ENCODE measurements at regions not wholly inside any gene's neighbourhood (a gene's known extent, or its start where the extent isn't known, plus 50 kb on each side); places are given as distances from the start of the nearest gene placed in this dataset.
"Not testable (repeated sequence)": the region's sequence is repeated elsewhere in the genome, so short reads cannot be mapped to it uniquely, and the experiment has no call there.

GRCh38 chr1:29625084-29625420 lies 388.7 kb downstream of the PTPRU start:
- DNase-seq (ENCODE audit: low spot score in 2 of 2) (no peak), ATAC-seq (replicated peaks; ENCODE audit: extremely low read depth, poor library complexity, severe bottlenecking) (no peak)
- Mint-ChIP-seq H3K27me3 (peaks cover 70% of the 10 kb centered on the region), H3K4me1 (no peaks in the 10 kb centered on the region), H3K4me3 (no peak overlapping the region), H3K27ac (ENCODE audit: low read depth) (no peak overlapping the region), H3K36me3 (ENCODE audit: insufficient read depth) (no peaks in the 10 kb centered on the region), H3K9me3 (peaks cover 8% of the 10 kb centered on the region)

GRCh38 chr1:29624320-29625083 lies 388.2 kb downstream of the PTPRU start:
- Mint-ChIP-seq H3K4me3 (no peak overlapping the region), H3K27me3 (peaks cover 72% of the 10 kb centered on the region), H3K4me1 (no peaks in the 10 kb centered on the region), H3K9me3 (peaks cover 8% of the 10 kb centered on the region), H3K27ac (ENCODE audit: low read depth) (no peak overlapping the region), H3K36me3 (ENCODE audit: insufficient read depth) (no peaks in the 10 kb centered on the region)
- ATAC-seq (replicated peaks; ENCODE audit: extremely low read depth, poor library complexity, severe bottlenecking) (no peak), DNase-seq (ENCODE audit: low spot score in 2 of 2) (no peak)

- ATAC-seq (replicated peaks; ENCODE audit: extremely low read depth, poor library complexity, severe bottlenecking): no peak
- peaks cover 8% of the 10 kb centered on the region for H3K9me3 Mint-ChIP-seq
- H3K4me3 Mint-ChIP-seq: no peak overlapping the region
- no peak for DNase-seq (ENCODE audit: low spot score in 2 of 2)
- no peak overlapping the region for H3K27ac Mint-ChIP-seq (ENCODE audit: low read depth)
- H3K36me3 Mint-ChIP-seq (ENCODE audit: insufficient read depth): no peaks in the 10 kb centered on the region
- peaks cover 72% of the 10 kb centered on the region for H3K27me3 Mint-ChIP-seq
- no peaks in the 10 kb centered on the region for H3K4me1 Mint-ChIP-seq
Measured at GRCh38 chr1:29623501-29623900, 387.2 kb downstream of the PTPRU start.

GRCh38 chr1:29621826-29622435 lies 385.6 kb downstream of the PTPRU start:
- DNase-seq (ENCODE audit: low spot score in 2 of 2) (no peak), ATAC-seq (replicated peaks; ENCODE audit: extremely low read depth, poor library complexity, severe bottlenecking) (no peak)
- Mint-ChIP-seq H3K27ac (ENCODE audit: low read depth) (no peak overlapping the region), H3K36me3 (ENCODE audit: insufficient read depth) (no peaks in the 10 kb centered on the region), H3K27me3 (peaks cover 69% of the 10 kb centered on the region), H3K4me1 (no peaks in the 10 kb centered on the region), H3K4me3 (no peak overlapping the region), H3K9me3 (no peaks in the 10 kb centered on the region)

GRCh38 chr1:29620631-29621030 lies 384.3 kb downstream of the PTPRU start:
- Mint-ChIP-seq H3K9me3 (no peaks in the 10 kb centered on the region), H3K4me1 (no peaks in the 10 kb centered on the region), H3K27ac (ENCODE audit: low read depth) (no peak overlapping the region), H3K36me3 (ENCODE audit: insufficient read depth) (no peaks in the 10 kb centered on the region), H3K4me3 (no peak overlapping the region), H3K27me3 (peaks cover 59% of the 10 kb centered on the region)
- ATAC-seq (replicated peaks; ENCODE audit: extremely low read depth, poor library complexity, severe bottlenecking) (no peak), DNase-seq (ENCODE audit: low spot score in 2 of 2) (no peak)

- no peaks in the 10 kb centered on the region for H3K4me1 Mint-ChIP-seq
- ATAC-seq (replicated peaks; ENCODE audit: extremely low read depth, poor library complexity, severe bottlenecking): no peak
- no peak overlapping the region for H3K27ac Mint-ChIP-seq (ENCODE audit: low read depth)
- no peak overlapping the region for H3K4me3 Mint-ChIP-seq
- no peaks in the 10 kb centered on the region for H3K9me3 Mint-ChIP-seq
- peaks cover 2% of the 10 kb centered on the region for H3K36me3 Mint-ChIP-seq (ENCODE audit: insufficient read depth)
- peaks cover 31% of the 10 kb centered on the region for H3K27me3 Mint-ChIP-seq
- no peak for DNase-seq (ENCODE audit: low spot score in 2 of 2)
Measured at GRCh38 chr1:29607236-29607635, 370.9 kb downstream of the PTPRU start.

- not testable (repeated sequence) for H3K36me3 Mint-ChIP-seq (ENCODE audit: insufficient read depth); ATAC-seq (replicated peaks; ENCODE audit: extremely low read depth, poor library complexity, severe bottlenecking); H3K27ac Mint-ChIP-seq (ENCODE audit: low read depth); DNase-seq (ENCODE audit: low spot score in 2 of 2); H3K4me1 Mint-ChIP-seq; H3K4me3 Mint-ChIP-seq; H3K9me3 Mint-ChIP-seq
- H3K27me3 Mint-ChIP-seq: peaks cover 26% of the 10 kb centered on the region
Measured at GRCh38 chr1:29604796-29605195, 368.5 kb downstream of the PTPRU start.

GRCh38 chr1:29603622-29604021 lies 367.3 kb downstream of the PTPRU start:
- Mint-ChIP-seq H3K36me3 (ENCODE audit: insufficient read depth) (peaks cover 2% of the 10 kb centered on the region), H3K27ac (ENCODE audit: low read depth) (no peak overlapping the region)

GRCh38 chr1:29602203-29602602 lies 365.9 kb downstream of the PTPRU start:
- no peak overlapping the region for H3K4me3 Mint-ChIP-seq
- no peak overlapping the region for H3K27ac Mint-ChIP-seq (ENCODE audit: low read depth)
- peaks cover 2% of the 10 kb centered on the region for H3K36me3 Mint-ChIP-seq (ENCODE audit: insufficient read depth)
- DNase-seq (ENCODE audit: low spot score in 2 of 2) (no peak), ATAC-seq (replicated peaks; ENCODE audit: extremely low read depth, poor library complexity, severe bottlenecking) (no peak)
- H3K27me3 Mint-ChIP-seq: peaks cover 43% of the 10 kb centered on the region
- H3K4me1 Mint-ChIP-seq: no peaks in the 10 kb centered on the region
- no peaks in the 10 kb centered on the region for H3K9me3 Mint-ChIP-seq

More at GRCh38 chr1:29603622-29604021, 367.3 kb downstream of the PTPRU start:
- H3K27me3 Mint-ChIP-seq: peaks cover 38% of the 10 kb centered on the region
- no peaks in the 10 kb centered on the region for H3K4me1 Mint-ChIP-seq
- DNase-seq (ENCODE audit: low spot score in 2 of 2) (no peak), ATAC-seq (replicated peaks; ENCODE audit: extremely low read depth, poor library complexity, severe bottlenecking) (no peak)
- H3K9me3 Mint-ChIP-seq: no peaks in the 10 kb centered on the region
- H3K4me3 Mint-ChIP-seq: no peak overlapping the region

- H3K9me3 Mint-ChIP-seq: no peaks in the 10 kb centered on the region
- H3K4me1 Mint-ChIP-seq: no peaks in the 10 kb centered on the region
- no peak overlapping the region for H3K27ac Mint-ChIP-seq (ENCODE audit: low read depth)
- no peak overlapping the region for H3K4me3 Mint-ChIP-seq
- ATAC-seq (replicated peaks; ENCODE audit: extremely low read depth, poor library complexity, severe bottlenecking): no peak
- H3K36me3 Mint-ChIP-seq (ENCODE audit: insufficient read depth): peaks cover 2% of the 10 kb centered on the region
- peaks cover 40% of the 10 kb centered on the region for H3K27me3 Mint-ChIP-seq
- DNase-seq (ENCODE audit: low spot score in 2 of 2): no peak
Measured at GRCh38 chr1:29601021-29601420, 364.7 kb downstream of the PTPRU start.

- no peak overlapping the region for H3K27ac Mint-ChIP-seq (ENCODE audit: low read depth)
- DNase-seq (ENCODE audit: low spot score in 2 of 2): no peak
- H3K4me3 Mint-ChIP-seq: no peak overlapping the region
- H3K27me3 Mint-ChIP-seq: peaks cover 34% of the 10 kb centered on the region
- no peaks in the 10 kb centered on the region for H3K36me3 Mint-ChIP-seq (ENCODE audit: insufficient read depth)
- no peaks in the 10 kb centered on the region for H3K9me3 Mint-ChIP-seq
- H3K4me1 Mint-ChIP-seq: no peaks in the 10 kb centered on the region
- no peak for ATAC-seq (replicated peaks; ENCODE audit: extremely low read depth, poor library complexity, severe bottlenecking)
Measured at GRCh38 chr1:29599826-29600225, 363.5 kb downstream of the PTPRU start.

- H3K27ac Mint-ChIP-seq (ENCODE audit: low read depth): no peak overlapping the region
- no peak for ATAC-seq (replicated peaks; ENCODE audit: extremely low read depth, poor library complexity, severe bottlenecking)
- no peak for DNase-seq (ENCODE audit: low spot score in 2 of 2)
- H3K36me3 Mint-ChIP-seq (ENCODE audit: insufficient read depth): no peaks in the 10 kb centered on the region
- H3K4me3 Mint-ChIP-seq: no peak overlapping the region
- no peaks in the 10 kb centered on the region for H3K9me3 Mint-ChIP-seq
- H3K27me3 Mint-ChIP-seq: peaks cover 36% of the 10 kb centered on the region
- H3K4me1 Mint-ChIP-seq: no peaks in the 10 kb centered on the region
Measured at GRCh38 chr1:29599071-29599470, 362.7 kb downstream of the PTPRU start.

- H3K36me3 Mint-ChIP-seq (ENCODE audit: insufficient read depth): no peaks in the 10 kb centered on the region
- H3K4me1 Mint-ChIP-seq: no peaks in the 10 kb centered on the region
- DNase-seq (ENCODE audit: low spot score in 2 of 2): no peak
- H3K4me3 Mint-ChIP-seq: no peak overlapping the region
- peaks cover 46% of the 10 kb centered on the region for H3K27me3 Mint-ChIP-seq
- H3K9me3 Mint-ChIP-seq: no peaks in the 10 kb centered on the region
- ATAC-seq (replicated peaks; ENCODE audit: extremely low read depth, poor library complexity, severe bottlenecking): no peak
- H3K27ac Mint-ChIP-seq (ENCODE audit: low read depth): no peak overlapping the region
Measured at GRCh38 chr1:29597861-29598260, 361.5 kb downstream of the PTPRU start.
